NCI-H146 treated with DMSO at 0.1 percent for 48 hours (cell line): ENCODE measurements at regions not wholly inside any gene's neighbourhood (a gene's known extent, or its start where the extent isn't known, plus 50 kb on each side); places are given as distances from the start of the nearest gene placed in this dataset.

Experiments used
- DNase-seq: peaks from one replicate; lab custom pipeline; 2025; ENCODE audit not compliant: unreplicated experiment; lab: John Stamatoyannopoulos, UW

DNA sequence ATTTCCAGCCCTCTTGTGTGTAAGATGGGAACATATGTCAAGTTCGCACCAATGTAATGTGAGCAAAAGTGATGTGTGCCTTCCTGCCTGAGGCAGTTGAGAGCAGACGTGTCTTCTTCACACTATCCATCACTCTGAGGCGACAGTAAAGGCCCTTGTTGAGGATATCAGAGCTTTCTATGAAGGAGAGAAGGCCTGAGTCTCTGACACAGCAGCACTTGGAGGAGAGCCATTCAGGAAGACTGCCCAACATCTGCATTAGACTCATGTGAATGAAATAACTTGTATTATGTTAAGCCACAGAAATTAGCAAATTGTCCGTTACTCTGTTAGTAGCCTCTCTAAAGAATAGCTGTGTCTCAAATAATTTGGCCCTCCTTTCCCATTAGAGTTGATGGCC, 108.8 kb upstream of the CCDC54 start:
- no peak for DNase-seq

GRCh38 chr3:107269136-107269535, 108.1 kb upstream of the CCDC54 start:
- DNase-seq = no peak

- peak; percentile 61 for DNase-seq
These were observed 105.4 kb upstream of the CCDC54 start for GRCh38 chr3:107271787-107272387.

GRCh38 chr3:107272471-107272870, 104.8 kb upstream of the CCDC54 start:
- DNase-seq = no peak

DNA sequence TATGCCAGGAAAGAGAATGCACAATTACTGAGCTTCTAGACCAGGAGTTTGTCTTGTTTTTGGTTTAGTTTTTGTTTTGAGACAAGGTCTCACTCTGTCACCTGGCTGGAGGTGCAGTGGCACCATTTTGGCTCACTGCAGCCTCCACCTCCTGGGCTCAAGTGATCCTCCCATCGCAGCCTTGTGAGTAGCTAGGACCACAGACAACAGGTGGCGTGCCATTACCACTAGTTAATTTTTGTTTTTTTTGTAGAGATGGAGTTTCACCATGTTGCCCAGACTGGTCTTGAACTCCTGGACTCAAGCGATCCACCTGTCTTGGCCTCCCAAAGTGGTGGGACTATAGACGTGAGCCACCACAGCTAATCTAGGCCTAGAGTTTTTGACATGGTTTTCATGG, 104.4 kb upstream of the CCDC54 start:
- DNase-seq = no peak

DNA sequence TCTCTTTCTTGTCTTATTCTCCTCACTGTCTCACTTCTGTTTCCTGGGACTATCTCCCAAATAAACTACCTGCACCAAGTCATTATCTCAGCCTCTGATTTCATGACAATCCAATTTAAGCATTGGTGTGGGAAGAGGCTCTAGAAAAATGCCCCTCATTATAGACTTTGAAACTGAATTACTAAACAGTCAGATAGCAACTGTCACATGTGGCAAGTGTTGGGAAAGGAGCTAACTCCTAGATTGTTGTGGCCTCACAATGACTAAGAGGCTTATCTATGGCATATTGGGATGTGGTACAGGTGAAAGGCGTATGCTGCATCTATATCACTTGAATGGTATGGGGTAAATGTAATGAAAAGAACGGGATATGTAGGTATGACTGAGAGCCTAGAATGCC, 103.5 kb upstream of the CCDC54 start:
- no peak for DNase-seq

DNA sequence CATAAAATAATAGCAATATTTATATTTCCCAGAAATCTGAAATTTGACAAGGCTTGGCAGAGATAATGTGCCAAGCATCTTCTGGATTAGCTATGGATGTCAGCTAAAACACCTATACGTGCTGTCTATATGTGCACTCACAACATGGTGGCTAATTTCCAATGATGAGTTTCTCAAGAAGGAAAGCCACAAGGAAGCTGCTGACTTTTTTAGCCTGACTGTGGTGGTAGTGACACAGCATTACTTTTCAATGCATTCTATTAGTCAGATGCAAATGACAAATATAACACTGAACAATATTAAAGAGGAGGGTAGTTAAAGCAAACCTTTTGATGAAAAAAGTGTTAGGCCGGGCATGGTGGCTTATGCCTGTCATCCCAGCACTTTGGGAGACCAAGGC, 101.7 kb upstream of the CCDC54 start:
- no peak for DNase-seq

GRCh38 chr3:107283948-107284347, 93.3 kb upstream of the CCDC54 start:
- DNase-seq = no peak

GRCh38 chr3:107284612-107285011, 92.6 kb upstream of the CCDC54 start:
- no peak for DNase-seq

DNA sequence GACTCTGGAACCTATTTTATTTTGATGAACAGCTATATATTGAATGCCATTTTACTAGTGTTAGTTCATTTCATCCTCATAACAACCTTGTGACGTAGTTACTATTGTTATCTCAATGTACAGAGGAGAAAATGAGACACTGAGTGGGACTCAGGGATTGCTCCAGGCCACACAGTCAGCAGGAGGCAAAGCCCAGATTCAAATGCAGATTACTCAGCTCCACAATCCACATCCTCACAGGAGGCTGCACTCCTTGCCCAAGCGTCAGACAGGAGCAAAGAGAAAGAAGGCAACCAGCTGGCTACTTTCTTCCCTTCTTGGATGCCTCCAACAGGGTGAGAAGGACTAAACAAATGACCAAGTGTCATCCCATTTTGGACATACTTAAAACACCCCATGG, 92.0 kb upstream of the CCDC54 start:
- DNase-seq = no peak

- no peak for DNase-seq
These were observed 87.9 kb upstream of the CCDC54 start for GRCh38 chr3:107289354-107289753.

DNA sequence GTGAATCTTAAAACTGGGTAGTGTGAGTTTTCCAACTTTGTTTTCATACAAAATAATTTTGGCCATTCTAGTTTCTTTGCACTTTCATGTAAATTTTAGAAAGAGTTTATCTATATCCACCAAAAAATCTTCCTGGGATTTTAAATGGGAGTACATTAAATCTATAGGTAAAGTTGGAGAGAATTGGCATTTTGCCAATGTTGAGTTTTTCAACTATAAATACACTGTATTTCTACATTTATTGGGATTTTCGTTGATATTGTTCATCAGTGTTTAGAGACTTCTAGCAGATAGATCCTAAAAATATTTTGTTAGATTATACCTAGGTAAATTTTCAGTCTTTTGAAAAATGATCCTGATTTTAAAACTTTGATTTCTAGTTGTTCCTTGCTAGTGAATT, 83.1 kb upstream of the CCDC54 start:
- DNase-seq = no peak

GRCh38 chr3:107297597-107297996, 79.6 kb upstream of the CCDC54 start:
- no peak for DNase-seq

GRCh38 chr3:107307205-107307604, 70.0 kb upstream of the CCDC54 start:
- DNase-seq = no peak

DNA sequence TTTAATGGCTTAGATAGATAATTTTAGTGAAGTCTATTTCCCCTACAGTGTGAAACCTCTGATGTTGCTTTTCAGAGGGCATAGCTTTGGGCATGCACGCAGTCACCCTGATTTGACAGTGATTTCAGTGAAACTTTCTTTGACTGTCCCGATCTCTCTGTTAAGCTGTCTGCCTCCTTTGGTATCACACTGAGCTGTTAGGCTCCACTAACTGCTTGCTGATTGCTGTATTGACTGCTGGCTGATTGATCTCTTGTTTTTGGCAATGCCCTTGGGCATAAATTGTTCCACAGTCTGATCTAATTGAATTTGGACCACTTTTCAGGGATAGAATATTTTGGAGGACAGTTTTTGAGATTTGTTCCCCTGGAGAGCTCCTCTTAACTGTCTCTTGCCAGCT, 68.5 kb upstream of the CCDC54 start:
- no peak for DNase-seq

DNA sequence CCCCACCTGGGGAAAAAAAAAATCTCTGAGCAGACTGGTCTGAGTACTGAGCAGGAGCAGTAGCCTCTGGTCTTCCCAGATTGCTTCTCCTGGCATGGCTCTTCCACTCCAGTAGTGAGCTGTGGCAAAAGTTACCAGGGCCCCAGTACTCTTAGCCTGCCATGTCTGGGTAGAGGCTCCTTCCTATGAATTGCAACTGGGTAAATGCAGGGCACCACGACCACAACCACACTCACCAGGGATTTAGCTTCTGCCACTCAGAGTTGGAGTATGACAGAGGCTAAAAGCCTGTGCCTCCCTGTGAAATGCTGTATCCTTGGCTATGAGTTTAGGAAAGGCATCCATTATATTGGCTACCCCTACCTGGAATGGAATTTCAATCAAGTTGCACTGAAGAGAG, 67.9 kb upstream of the CCDC54 start:
- no peak for DNase-seq

DNA sequence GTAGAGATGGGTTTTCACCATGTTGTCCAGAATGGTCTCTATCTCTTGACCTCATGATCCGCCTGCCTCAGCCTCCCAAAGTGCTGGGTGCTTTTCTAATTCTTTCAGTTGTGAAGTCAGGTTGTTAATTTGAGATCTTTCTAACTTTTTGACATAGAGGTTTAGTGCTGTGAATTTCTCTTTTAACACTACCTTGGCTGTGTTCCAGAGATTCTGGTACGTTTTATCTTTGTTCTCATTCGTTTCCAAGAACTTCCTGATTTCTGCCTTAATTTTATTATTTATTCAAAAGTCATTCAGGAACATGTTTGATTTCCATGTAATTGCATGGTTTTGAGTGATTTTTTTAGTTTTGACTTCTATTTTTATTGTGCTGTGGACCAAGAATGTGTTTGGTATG, 63.5 kb upstream of the CCDC54 start:
- DNase-seq = no peak

- no peak for DNase-seq
These were observed 62.1 kb upstream of the CCDC54 start for GRCh38 chr3:107315141-107315540.

DNA sequence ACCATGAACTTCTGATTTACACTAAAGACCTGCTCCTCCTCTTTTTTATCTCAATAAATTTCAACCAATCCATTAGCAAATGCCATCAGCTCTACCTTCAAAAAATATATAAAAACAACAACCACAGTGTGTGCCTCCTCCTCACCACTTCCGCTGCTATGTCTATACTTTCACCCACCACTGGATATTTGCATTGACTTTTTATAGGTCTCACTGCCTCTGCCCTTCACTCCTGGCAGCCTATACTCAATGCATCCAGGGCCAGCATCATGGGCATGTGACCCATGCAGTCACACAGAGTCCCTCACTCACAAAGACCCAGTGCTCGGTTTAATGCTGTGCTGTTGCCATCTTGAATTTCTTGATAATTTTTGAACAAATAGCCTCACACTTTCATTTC, 53.5 kb upstream of the CCDC54 start:
- no peak for DNase-seq

DNA sequence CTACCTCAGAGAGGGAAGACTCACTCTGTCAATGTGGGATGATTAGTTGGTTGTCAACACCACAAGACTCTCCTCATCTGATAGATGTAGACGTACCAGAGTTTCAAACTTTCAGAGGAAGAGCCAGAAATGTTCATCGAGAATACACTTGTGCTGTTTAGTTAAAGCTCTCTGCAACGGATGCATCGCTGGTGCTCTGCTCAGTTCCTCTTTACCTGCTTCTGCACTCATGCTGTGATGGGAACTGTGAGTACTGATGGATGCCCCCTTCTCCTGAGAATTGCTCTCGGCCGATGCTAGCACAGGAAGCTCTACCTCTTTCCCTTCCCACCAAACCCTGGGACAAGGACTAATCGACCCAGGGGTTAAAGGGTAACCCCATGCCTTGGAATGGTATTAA, 51.8 kb upstream of the CCDC54 start:
- no peak for DNase-seq
